Neural cell (in vitro differentiated cells): ENCODE measurements at regions not wholly inside any gene's neighbourhood (a gene's known extent, or its start where the extent isn't known, plus 50 kb on each side); places are given as distances from the start of the nearest gene placed in this dataset.

Source experiments
- H2AFZ ChIP-seq: fragments of 200-600, 300-800 bp; sonication (generic), shearing (Covaris generic); 2 replicates; pipeline ENCODE4 v1.6.0; 2014; ENCODE audit warnings: low read depth, mild to moderate bottlenecking, antibody characterized with exemption, low read length, moderate library complexity
- H3F3A ChIP-seq: fragments of 200-600 bp; shearing (Covaris generic); 2 replicates; pipeline ENCODE4 v1.6.1; 2016; ENCODE audit warnings: mild to moderate bottlenecking, moderate library complexity, mixed read lengths, antibody characterized with exemption, low read length; ENCODE audit not compliant: insufficient read depth, poor library complexity, severe bottlenecking
- H3K27ac ChIP-seq: fragments of 200-600, 300-800 bp; sonication (generic), shearing (Covaris generic); 2 replicates; pipeline ENCODE4 v1.5.1; 2014; ENCODE audit warnings: mild to moderate bottlenecking, low read length, moderate library complexity
- H3K27me3 ChIP-seq: fragments of 300-800, 200-600 bp; sonication (generic), shearing (Covaris generic); 2 replicates; pipeline ENCODE4 v1.6.0; 2014; ENCODE audit warnings: mild to moderate bottlenecking, low read depth, low read length, moderate library complexity; ENCODE audit not compliant: insufficient read depth
- H3K36me3 ChIP-seq: fragments of 300-800, 200-600 bp; sonication (generic), shearing (Covaris generic); 2 replicates; pipeline ENCODE4 v1.5.1; 2014; ENCODE audit warnings: mild to moderate bottlenecking, antibody characterized with exemption, low read length, moderate library complexity; ENCODE audit not compliant: insufficient read depth
- H3K4me2 ChIP-seq: fragments of 300-800, 200-600 bp; sonication (generic), shearing (Covaris generic); 2 replicates; pipeline ENCODE4 v1.6.0; 2014; ENCODE audit warnings: mild to moderate bottlenecking, low read length
- H3K4me3 ChIP-seq: fragments of 300-800, 200-600 bp; sonication (generic), shearing (Covaris generic); 2 replicates; pipeline ENCODE4 v1.5.1; 2014; ENCODE audit warnings: mild to moderate bottlenecking, low read length, moderate library complexity
- H3K79me2 ChIP-seq: fragments of 200-600 bp; shearing (Covaris generic); replicated peaks from 2 replicates; pipeline ENCODE4 v1.6.0; 2014; ENCODE audit warnings: mild to moderate bottlenecking, low read length, moderate library complexity; ENCODE audit not compliant: insufficient read depth
- H3K9ac ChIP-seq: fragments of 300-800, 200-600 bp; sonication (generic), shearing (Covaris generic); 2 replicates; pipeline ENCODE4 v1.6.1; 2016; ENCODE audit warnings: mild to moderate bottlenecking, low read length, mixed read lengths
- H3K9me2 ChIP-seq: fragments of 200-600 bp; shearing (Covaris generic); 2 replicates; pipeline ENCODE4 v1.6.1; 2016; ENCODE audit warnings: mild to moderate bottlenecking, low read length, mixed read lengths; ENCODE audit not compliant: insufficient read depth
- H3K9me3 ChIP-seq: fragments of 200-600, 300-800 bp; sonication (generic), shearing (Covaris generic); 2 replicates; pipeline ENCODE4 v1.6.1; 2016; ENCODE audit warnings: mild to moderate bottlenecking, mixed run types, low read length, moderate library complexity, mixed read lengths
- H4K20me1 ChIP-seq: fragments of 200-600 bp; shearing (Covaris generic); 2 replicates; pipeline ENCODE4 v1.6.1; 2016; ENCODE audit warnings: mild to moderate bottlenecking, mixed run types; ENCODE audit not compliant: insufficient read depth
- CTCF ChIP-seq: fragments of 450-650 bp; IDR thresholded peaks from 2 replicates; pipeline ENCODE4 v1.5.1; 2014; ENCODE audit warnings: antibody characterized with exemption, mild to moderate bottlenecking, moderate library complexity; ENCODE audit not compliant: poor library complexity, severe bottlenecking
- EP300 ChIP-seq: fragments of 450-650 bp; conservative IDR thresholded peaks from 2 replicates; pipeline ENCODE4 v1.6.1; 2014; ENCODE audit warnings: antibody characterized with exemption, mild to moderate bottlenecking, moderate library complexity; ENCODE audit not compliant: poor library complexity, severe bottlenecking
- EZH2 ChIP-seq: fragments of 200-600, 300-800 bp; shearing (Covaris generic), sonication (generic); IDR thresholded peaks from 2 replicates; pipeline ENCODE4 v1.6.1; 2014; ENCODE audit warnings: antibody characterized with exemption, low read length, borderline replicate concordance, mild to moderate bottlenecking; ENCODE audit not compliant: insufficient read depth, poor library complexity, severe bottlenecking
- MXI1 ChIP-seq: fragments of 450-650 bp; conservative IDR thresholded peaks from 2 replicates; pipeline ENCODE4 v1.6.1; 2014; ENCODE audit warnings: antibody characterized with exemption, mild to moderate bottlenecking; ENCODE audit not compliant: poor library complexity, severe bottlenecking
- POLR2AphosphoS5 ChIP-seq: IDR thresholded peaks from 2 replicates; pipeline ENCODE4 v1.6.1; 2012
- RAD21 ChIP-seq: fragments of 450-650 bp; conservative IDR thresholded peaks from 2 replicates; pipeline ENCODE4 v1.6.1; 2014; ENCODE audit warnings: antibody characterized with exemption, mild to moderate bottlenecking, moderate library complexity
- SMC3 ChIP-seq: fragments of 450-650 bp; conservative IDR thresholded peaks from 2 replicates; pipeline ENCODE4 v1.6.1; 2014; ENCODE audit warnings: antibody characterized with exemption, mild to moderate bottlenecking, moderate library complexity; ENCODE audit not compliant: poor library complexity
- TAF1 ChIP-seq: IDR thresholded peaks from 2 replicates; pipeline ENCODE4 v1.6.1; 2012; ENCODE audit warnings: low read depth
- TF ChIP-seq, protein P1 (sequence below): IDR thresholded peaks from 2 replicates; pipeline ENCODE4 v1.6.1; 2012; ENCODE audit warnings: borderline replicate concordance

- Histone ChIP-seq H2AFZ (no peak overlapping the region), H3K9ac (no peak overlapping the region), H3K9me3 (no peaks in the 10 kb centered on the region), H4K20me1 (no peaks in the 10 kb centered on the region), H3K79me2 (no peaks in the 10 kb centered on the region), H3K27ac (no peak overlapping the region), H3K36me3 (no peaks in the 10 kb centered on the region), H3K9me2 (no peaks in the 10 kb centered on the region), H3K4me3 (no peak overlapping the region), H3K4me2 (no peak overlapping the region), H3F3A (no peaks in the 10 kb centered on the region), H3K27me3 (no peaks in the 10 kb centered on the region)
- TF ChIP-seq EP300 = no peak
- no peak for TF ChIP-seq POLR2AphosphoS5
- TF ChIP-seq MXI1 = no peak
- TF ChIP-seq SMC3 = no peak
- TF ChIP-seq TAF1 = no peak
- TF ChIP-seq, protein P1, sequence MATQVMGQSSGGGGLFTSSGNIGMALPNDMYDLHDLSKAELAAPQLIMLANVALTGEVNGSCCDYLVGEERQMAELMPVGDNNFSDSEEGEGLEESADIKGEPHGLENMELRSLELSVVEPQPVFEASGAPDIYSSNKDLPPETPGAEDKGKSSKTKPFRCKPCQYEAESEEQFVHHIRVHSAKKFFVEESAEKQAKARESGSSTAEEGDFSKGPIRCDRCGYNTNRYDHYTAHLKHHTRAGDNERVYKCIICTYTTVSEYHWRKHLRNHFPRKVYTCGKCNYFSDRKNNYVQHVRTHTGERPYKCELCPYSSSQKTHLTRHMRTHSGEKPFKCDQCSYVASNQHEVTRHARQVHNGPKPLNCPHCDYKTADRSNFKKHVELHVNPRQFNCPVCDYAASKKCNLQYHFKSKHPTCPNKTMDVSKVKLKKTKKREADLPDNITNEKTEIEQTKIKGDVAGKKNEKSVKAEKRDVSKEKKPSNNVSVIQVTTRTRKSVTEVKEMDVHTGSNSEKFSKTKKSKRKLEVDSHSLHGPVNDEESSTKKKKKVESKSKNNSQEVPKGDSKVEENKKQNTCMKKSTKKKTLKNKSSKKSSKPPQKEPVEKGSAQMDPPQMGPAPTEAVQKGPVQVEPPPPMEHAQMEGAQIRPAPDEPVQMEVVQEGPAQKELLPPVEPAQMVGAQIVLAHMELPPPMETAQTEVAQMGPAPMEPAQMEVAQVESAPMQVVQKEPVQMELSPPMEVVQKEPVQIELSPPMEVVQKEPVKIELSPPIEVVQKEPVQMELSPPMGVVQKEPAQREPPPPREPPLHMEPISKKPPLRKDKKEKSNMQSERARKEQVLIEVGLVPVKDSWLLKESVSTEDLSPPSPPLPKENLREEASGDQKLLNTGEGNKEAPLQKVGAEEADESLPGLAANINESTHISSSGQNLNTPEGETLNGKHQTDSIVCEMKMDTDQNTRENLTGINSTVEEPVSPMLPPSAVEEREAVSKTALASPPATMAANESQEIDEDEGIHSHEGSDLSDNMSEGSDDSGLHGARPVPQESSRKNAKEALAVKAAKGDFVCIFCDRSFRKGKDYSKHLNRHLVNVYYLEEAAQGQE = no peak
- no peak for TF ChIP-seq RAD21
- TF ChIP-seq EZH2 = no peak
- no peak for TF ChIP-seq CTCF
Measured at GRCh38 chr6:113660819-113661218, 196.3 kb upstream of the MARCKS start.

GRCh38 chr6:113662093-113662665 is 195.0 kb upstream of the MARCKS start:
- no peaks in the 10 kb centered on the region for H3K79me2 ChIP-seq
- no peak overlapping the region for H3K4me3 ChIP-seq
- no peaks in the 10 kb centered on the region for H3K27me3 ChIP-seq
- TF ChIP-seq, protein P1 = no peak
- no peak for TF ChIP-seq EP300
- no peak for TF ChIP-seq CTCF
- TF ChIP-seq EZH2 = no peak
- TF ChIP-seq RAD21 = no peak
- no peak for TF ChIP-seq SMC3
- H4K20me1 ChIP-seq = no peaks in the 10 kb centered on the region
- H3K9me2 ChIP-seq = no peaks in the 10 kb centered on the region
- H3F3A ChIP-seq = no peaks in the 10 kb centered on the region
- no peaks in the 10 kb centered on the region for H3K36me3 ChIP-seq
- no peak overlapping the region for H3K9ac ChIP-seq
- no peak overlapping the region for H3K4me2 ChIP-seq
- no peaks in the 10 kb centered on the region for H3K9me3 ChIP-seq
- H2AFZ ChIP-seq = no peak overlapping the region
- no peak overlapping the region for H3K27ac ChIP-seq
